TTC549 (cell line): ENCODE measurements at regions not wholly inside any gene's neighbourhood (a gene's known extent, or its start where the extent isn't known, plus 50 kb on each side); places are given as distances from the start of the nearest gene placed in this dataset.
"Not testable (repeated sequence)": the region's sequence is repeated elsewhere in the genome, so short reads cannot be mapped to it uniquely, and the experiment has no call there.

Source experiments
- FAIRE-seq: peaks from 2 replicates; lab custom pipeline; 2012; peaks lifted over from hg19 to GRCh38; lab: Jason Lieb, UNC

DNA sequence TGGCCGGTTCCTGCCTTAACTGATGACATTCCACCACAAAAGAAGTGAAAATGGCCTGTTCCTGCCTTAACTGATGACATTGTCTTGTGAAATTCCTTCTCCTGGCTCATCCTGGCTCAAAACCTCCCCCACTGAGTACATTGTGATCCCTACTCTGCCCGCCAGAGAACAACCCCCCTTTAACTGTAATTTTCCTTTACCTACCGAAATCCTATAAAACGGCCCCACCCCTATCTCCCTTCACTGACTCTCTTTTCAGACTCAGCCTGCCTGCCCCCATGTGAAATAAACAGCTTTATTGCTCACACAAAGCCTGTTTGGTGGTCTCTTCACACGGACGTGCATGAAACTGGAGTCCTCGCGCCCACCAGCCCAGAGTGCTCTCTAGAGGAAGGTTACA, 166.5 kb downstream of the ADRA2C start:
- FAIRE-seq: not testable (repeated sequence)

DNA sequence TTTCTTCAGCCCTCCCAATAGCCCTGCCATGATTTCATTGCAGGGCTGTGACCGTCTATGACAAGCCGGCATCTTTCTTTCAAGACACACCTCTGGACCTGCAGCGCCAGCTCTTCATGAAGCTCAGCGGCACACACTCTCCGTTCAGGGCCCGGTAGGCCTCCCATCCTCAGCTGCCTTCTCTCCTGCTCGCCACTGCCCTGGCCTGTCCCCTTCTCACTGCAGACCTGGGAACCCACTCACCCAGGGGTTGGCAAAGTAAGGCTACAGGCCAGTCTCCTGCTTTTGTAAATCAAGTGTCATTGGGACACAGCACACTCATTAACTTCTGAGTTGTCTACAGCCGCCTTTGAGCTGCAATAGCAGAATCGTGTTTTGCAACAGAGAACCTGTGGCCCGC, 169.2 kb downstream of the ADRA2C start:
- not testable (repeated sequence) for FAIRE-seq

GRCh38 chr4:3936184-3936583, 170.0 kb downstream of the ADRA2C start:
- FAIRE-seq: no peak

- FAIRE-seq: not testable (repeated sequence)
Observed at GRCh38 chr4:3937849-3938562, 171.8 kb downstream of the ADRA2C start.

GRCh38 chr4:3938676-3939075, 172.5 kb downstream of the ADRA2C start:
- FAIRE-seq: not testable (repeated sequence)

GRCh38 chr4:3939954-3940591, 173.9 kb downstream of the ADRA2C start:
- FAIRE-seq: not testable (repeated sequence)

DNA sequence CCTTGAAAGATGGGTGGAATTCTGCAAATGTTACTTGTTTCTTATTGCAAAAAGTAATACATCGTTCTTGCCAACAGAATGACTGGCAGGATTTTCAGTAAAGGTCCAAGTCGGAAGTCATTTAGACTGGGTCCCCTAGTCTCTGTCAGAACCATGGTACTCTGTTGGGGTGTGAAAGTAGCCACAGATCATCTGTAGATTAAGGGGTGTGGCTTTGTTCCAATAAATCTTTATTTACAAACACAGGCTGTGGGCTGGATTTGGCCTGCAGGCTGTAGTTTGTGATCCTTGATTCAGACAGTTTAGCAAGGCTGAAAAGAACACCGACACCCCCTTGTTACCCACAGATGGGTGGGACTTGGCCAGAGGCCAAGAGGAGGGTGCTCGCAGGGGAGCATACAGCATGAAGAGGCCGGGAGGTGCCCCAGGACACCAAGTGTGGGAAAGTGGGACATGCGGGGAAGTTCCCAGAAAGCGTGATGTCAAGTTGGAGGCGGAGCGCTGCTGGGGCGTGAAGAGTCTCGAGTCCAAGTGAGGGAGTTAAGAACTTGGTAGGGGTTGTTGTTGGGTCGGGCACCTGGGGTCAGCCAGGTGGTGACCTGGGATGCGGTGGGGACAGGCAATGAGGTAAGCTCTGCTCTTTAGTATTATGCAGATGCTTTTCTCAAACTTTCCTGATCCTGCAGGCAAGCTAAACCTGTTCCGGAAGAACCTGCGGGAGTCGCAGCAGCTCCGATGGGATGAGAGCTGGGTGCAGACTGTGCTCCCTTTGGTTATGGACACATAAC, 175.7 kb downstream of the ADRA2C start:
- not testable (repeated sequence) for FAIRE-seq

- FAIRE-seq: not testable (repeated sequence)
Observed at GRCh38 chr4:3942569-3942971, 176.4 kb downstream of the ADRA2C start.

DNA sequence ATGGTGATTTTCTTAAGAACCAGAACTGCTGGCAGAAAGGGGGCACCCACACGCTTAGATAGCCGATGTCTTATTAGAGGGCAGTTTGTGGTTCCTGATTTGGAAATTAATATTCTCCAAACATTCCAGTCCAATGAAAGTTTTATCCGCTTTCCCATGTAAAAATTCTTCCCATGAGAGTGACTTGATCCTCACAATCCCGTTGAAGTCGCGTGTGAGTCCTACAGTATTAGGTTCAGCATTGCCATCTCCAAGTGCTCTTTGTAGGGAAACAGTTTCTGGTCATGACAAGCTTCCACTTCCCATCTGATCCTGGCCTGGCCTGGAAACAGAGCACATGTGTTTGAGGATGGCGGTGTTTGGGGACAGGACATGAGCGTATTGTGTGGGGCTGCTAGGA, 176.9 kb downstream of the ADRA2C start:
- FAIRE-seq: not testable (repeated sequence)

GRCh38 chr4:3945511-3946290, 179.5 kb downstream of the ADRA2C start:
- FAIRE-seq: no peak

DNA sequence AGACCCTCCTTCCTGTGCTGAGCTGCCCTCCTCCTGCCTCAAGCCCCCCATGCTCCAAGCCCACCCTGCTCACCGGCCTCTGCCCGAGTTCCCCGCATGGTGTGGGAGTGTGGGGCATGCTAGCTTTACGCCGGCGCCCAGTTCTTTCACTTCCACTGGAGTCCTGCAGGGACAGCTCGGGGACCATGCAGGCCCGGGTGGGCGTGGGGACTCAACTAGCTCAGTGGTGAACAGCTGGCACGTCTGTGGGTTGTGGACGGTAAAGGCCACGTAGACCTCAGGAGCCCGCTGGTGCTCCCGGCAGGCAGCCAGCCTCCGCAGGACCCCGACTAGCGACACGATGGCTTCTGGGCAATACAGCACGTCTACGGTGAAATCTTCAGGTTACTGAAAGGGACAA, 180.4 kb downstream of the ADRA2C start:
- not testable (repeated sequence) for FAIRE-seq

DNA sequence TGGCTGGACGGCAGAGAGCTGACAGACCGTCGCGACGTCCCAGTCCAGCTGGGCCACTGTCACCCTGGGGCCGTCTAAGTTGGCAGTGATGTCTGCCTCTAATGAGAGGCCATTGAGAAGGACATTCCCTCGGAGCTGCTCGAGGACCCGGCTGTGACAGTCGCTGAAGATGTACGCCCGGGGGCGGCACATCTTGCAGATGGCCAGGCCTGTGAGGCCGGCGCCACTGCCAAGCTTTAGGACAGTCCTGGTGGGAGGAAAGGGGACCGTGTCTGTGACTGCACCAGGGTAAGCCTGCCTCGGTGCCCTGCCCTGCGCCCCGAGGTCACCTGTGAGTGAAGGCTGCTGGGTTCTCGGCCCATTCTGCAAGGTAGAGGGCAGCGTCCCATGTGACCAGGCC, 181.6 kb downstream of the ADRA2C start:
- FAIRE-seq: not testable (repeated sequence)

DNA sequence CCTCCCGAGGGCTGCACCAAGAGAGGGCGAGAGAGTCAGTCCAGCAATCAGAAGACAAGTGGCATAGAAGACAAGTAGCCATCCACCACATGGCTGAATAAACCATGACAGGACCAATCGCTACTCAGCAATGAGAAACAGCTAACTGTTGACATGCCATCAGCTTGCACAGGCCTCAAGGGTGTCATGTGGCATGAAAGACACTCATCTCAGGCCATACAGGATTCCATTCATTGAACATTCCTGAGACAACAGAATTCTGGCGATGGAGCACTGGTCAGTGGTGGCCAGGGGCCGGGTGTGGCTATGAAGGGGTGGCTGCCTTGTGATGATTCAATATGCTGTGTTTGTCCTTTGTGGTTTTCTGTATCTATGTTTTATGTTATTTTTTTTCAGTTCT, 182.0 kb downstream of the ADRA2C start:
- not testable (repeated sequence) for FAIRE-seq

GRCh38 chr4:3949916-3950315, 183.7 kb downstream of the ADRA2C start:
- FAIRE-seq: not testable (repeated sequence)

DNA sequence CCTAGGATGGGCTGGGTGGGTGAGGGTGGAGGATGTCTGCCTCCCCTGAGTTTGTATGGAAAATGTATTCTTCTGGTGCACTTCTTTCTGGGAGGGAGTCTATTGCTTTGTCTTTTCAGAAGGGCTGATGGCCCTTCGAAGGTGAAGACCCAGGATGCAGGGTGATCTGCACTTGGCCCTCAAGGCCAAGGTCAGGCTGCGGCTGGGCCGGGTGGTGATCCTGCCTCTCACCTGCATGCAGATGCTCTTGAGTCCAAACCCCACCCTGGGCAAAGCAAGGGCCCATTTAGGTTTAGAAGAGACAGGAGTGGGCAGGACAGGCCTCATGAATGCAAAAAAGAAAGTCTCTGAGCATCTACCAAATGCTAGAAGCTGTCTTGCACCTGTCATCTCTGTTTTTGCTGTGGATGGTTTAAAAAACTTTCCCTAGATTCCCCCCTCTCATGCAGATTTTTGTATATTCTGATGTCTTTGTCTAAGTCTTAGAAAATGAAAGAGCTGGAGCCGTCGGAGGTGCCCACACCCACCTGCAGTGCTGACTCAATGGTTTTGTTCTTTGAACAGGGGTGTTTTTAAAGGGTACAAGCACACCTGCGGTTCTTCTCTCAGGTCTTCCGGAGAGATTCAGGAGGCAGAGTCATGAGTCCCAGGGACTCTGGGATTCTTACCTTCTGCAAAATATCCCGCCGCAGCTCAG, 186.4 kb downstream of the ADRA2C start:
- FAIRE-seq: not testable (repeated sequence)

GRCh38 chr4:3953140-3953489, 186.9 kb downstream of the ADRA2C start:
- FAIRE-seq: not testable (repeated sequence)

DNA sequence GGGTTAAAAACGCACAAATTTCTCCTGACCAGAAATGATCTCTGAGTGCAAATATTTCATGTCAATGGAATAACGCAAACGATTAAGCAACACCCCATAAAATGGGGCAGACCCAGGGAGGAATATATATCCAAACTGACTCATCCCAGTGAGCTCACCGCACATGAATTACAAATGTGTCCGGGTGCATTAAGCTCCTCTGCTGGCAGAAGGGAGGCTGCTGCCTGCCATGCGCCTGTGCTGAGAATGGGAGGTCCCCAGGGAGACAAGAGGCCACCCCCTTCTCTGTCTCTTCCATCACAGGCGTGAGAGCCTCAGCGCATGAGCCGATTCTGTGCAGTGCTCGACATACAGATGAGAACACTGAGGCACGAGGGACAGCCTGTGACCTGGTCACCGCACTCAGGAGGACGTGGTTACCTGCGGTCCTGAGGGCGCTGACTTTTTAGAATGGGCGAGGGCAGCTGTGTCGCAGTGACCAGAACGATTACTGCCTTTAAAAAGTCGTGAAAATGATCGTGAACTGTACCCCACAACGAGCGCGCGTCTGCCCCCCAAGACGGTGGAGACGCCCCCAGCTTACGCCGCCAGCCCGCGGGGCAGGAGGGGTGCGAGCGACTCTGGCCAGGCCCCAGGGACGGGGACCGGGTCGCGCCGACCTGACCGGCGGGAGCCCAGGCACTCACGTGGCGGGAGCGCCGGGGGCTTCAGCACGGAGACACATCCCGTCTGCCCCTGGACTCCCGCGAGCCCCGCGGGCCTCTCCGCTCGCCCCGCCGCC, 188.5 kb downstream of the ADRA2C start:
- FAIRE-seq: not testable (repeated sequence)

GRCh38 chr4:3955321-3956164, 189.4 kb downstream of the ADRA2C start:
- FAIRE-seq: peak; percentile 55

- not testable (repeated sequence) for FAIRE-seq
Observed at GRCh38 chr4:3956165-3956867, 190.1 kb downstream of the ADRA2C start.
